ENCODE measurements at regions not wholly inside any gene's neighbourhood (a gene's known extent, or its start where the extent isn't known, plus 50 kb on each side); places are given as distances from the start of the nearest gene placed in this dataset.
"Not testable (repeated sequence)": the region's sequence is repeated elsewhere in the genome, so short reads cannot be mapped to it uniquely, and the experiment has no call there.

- no peak for DNase-seq
Measured at GRCh38 chrX:121457096-121457495, 409.7 kb downstream of the GLUD2 start.

- no peak for DNase-seq
Measured at GRCh38 chrX:121479406-121479805, 432.0 kb downstream of the GLUD2 start.

GRCh38 chrX:121496966-121497365 lies 449.6 kb downstream of the GLUD2 start:
- DNase-seq, result no peak

- no peak for DNase-seq
Measured at GRCh38 chrX:121504153-121504552, 456.7 kb downstream of the GLUD2 start.

- no peak for DNase-seq
Measured at GRCh38 chrX:121546317-121546716, 498.9 kb downstream of the GLUD2 start.

GRCh38 chrX:121558886-121559285 lies 511.5 kb downstream of the GLUD2 start:
- DNase-seq, result no peak

DNA sequence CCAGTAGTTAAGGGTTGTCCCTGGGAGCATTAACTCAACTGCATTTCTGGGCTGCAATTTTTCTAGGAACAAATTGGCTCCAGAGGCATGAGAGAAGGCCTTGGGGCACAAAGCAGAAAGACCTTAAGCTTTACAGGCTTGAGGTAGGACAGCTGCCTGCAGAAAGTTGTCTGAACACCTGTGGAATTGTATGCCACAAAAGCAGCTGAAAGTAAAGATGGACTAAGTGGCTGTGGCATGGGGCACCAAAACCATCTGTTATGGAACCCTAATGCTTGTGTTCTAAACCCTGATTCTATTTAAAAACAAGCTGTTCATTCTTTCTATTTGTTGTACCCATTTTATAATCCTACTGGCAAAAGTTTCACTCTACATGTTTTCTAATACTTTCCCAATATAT lies 515.2 kb downstream of the GLUD2 start:
- DNase-seq, result no peak

- DNase-seq, result no peak
Measured at GRCh38 chrX:121569609-121570008, 522.2 kb downstream of the GLUD2 start.

GRCh38 chrX:121570072-121570841 lies 522.8 kb downstream of the GLUD2 start:
- no peak for DNase-seq

- no peak for DNase-seq
Measured at GRCh38 chrX:121571333-121571732, 523.9 kb downstream of the GLUD2 start.

- DNase-seq, result not testable (repeated sequence)
Measured at GRCh38 chrX:121574384-121574783, 527.0 kb downstream of the GLUD2 start.

DNA sequence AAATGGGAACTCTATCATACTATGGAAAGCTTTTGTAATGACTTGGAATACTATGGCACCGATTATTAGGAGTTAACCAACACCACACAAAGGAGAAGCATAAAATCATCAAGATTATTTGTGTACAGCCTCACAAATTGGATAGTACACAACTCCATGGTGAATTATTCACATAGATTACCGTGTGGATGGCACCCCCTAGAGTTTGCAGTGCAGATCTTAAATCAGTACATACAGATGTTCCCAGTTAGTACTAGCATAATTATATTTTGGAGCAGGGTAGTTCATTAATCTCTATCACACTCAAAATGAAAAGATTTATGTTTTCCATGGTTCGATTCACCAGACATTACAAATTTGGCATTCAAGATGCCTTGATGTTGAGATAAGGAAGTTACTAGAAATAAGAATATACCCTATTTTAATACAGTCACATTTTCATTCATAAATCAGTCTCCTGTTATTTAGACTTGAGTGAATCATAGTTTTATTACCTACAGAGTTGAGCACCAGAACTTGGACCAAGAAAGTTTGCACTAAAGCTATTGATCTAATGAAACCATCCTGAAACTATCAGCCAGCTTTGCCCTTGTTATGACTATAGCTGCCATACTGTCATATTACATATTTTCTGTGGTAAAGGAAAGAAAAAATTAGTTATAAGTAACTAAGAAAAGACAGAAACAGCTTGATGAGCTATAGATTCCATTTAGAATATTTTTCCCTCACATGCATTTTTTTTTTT lies 531.8 kb downstream of the GLUD2 start:
- no peak for DNase-seq

- DNase-seq, result no peak
Measured at GRCh38 chrX:121581885-121582284, 534.5 kb downstream of the GLUD2 start.

- DNase-seq, result no peak
Measured at GRCh38 chrX:121585626-121586025, 538.2 kb downstream of the GLUD2 start.

- DNase-seq, result no peak
Measured at GRCh38 chrX:121592884-121593283, 545.5 kb downstream of the GLUD2 start.

- DNase-seq, result no peak
Measured at GRCh38 chrX:121598356-121598755, 550.9 kb downstream of the GLUD2 start.

- DNase-seq, result no peak
Measured at GRCh38 chrX:121635141-121635540, 587.7 kb downstream of the GLUD2 start.

GRCh38 chrX:121639781-121640180 lies 592.4 kb downstream of the GLUD2 start:
- DNase-seq, result no peak

GRCh38 chrX:121641560-121641959 lies 594.1 kb downstream of the GLUD2 start:
- DNase-seq, result no peak

DNA sequence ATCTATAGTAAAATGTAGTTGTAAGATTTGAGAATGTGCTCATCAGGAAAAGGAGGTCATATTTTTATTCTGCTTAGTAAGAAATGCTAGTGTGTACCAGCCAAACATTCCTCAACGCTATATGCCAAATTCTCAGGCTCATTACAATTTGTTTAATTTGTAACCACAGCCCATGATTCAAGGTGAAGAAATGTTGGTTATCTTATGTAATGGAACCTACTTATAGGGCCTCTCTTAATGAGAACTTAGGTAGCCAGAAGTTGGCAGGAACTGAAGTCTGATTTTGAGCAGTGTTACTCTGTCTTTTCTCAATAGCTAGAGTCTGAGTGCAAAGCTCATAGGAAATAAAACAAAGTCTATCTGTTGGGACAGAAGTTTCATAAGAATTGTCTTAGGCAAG lies 595.0 kb downstream of the GLUD2 start:
- no peak for DNase-seq

- no peak for DNase-seq
Measured at GRCh38 chrX:121649417-121649816, 602.0 kb downstream of the GLUD2 start.

DNA sequence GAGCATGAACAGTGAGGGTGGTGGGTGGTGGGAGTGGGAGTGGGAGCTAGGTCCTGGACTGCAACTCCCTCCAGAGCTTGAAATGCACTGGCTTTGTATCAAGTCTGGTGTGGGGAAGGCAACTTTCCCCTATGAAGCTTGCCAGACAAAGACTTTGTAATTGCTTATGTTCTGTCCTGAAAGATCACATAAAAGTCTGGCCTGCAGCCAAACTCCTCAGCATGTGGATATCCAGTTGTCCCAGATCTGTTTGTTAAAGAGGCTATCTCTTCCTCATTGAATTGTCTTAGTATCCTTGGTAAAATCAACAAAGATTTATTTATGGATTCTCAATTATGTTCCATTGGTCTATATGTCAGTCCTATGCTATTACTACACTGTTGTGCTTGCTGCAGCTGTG lies 607.9 kb downstream of the GLUD2 start:
- no peak for DNase-seq

GRCh38 chrX:121666171-121666570 lies 618.8 kb downstream of the GLUD2 start:
- no peak for DNase-seq

GRCh38 chrX:121671649-121672048 lies 624.2 kb downstream of the GLUD2 start:
- no peak for DNase-seq

Measured in activated T-cell treated with anti-CD3 and anti-CD28 coated beads, Interleukin-2, amount 50 U/mL, for 48 hours (primary cell).